ENCODE measurements at regions not wholly inside any gene's neighbourhood (a gene's known extent, or its start where the extent isn't known, plus 50 kb on each side); places are given as distances from the start of the nearest gene placed in this dataset.

GRCh38 chr13:104320446-104320845 lies 1254.2 kb upstream of the SLC10A2 start:
- TF ChIP-seq CTCF (IDR thresholded peaks at IDR 0.05), result no peak
- Mint-ChIP-seq H3K27ac (no peak overlapping the region), H3K4me3 (no peak overlapping the region), H3K36me3 (ENCODE audit: low read depth) (no peaks in the 10 kb centered on the region; the same call in 1 of the 2 replicates), H3K27me3 (ENCODE audit: insufficient read depth) (no peaks in the 10 kb centered on the region), H3K4me1 (ENCODE audit: low read depth) (no peaks in the 10 kb centered on the region), H3K9me3 (peaks cover 28% of the 10 kb centered on the region)
- no peak for DNase-seq

GRCh38 chr13:104318121-104318520 lies 1251.9 kb upstream of the SLC10A2 start:
- no peaks in the 10 kb centered on the region for H3K4me1 Mint-ChIP-seq (ENCODE audit: low read depth)
- H3K36me3 Mint-ChIP-seq (ENCODE audit: low read depth), result no peaks in the 10 kb centered on the region; the same call in 1 of the 2 replicates
- peaks cover 29% of the 10 kb centered on the region for H3K9me3 Mint-ChIP-seq
- TF ChIP-seq CTCF (IDR thresholded peaks at IDR 0.05), result no peak
- no peak overlapping the region for H3K4me3 Mint-ChIP-seq
- H3K27ac Mint-ChIP-seq, result no peak overlapping the region
- no peak for DNase-seq
- H3K27me3 Mint-ChIP-seq (ENCODE audit: insufficient read depth), result no peaks in the 10 kb centered on the region

- peaks cover 21% of the 10 kb centered on the region for H3K9me3 Mint-ChIP-seq
- no peaks in the 10 kb centered on the region; the same call in 1 of the 2 replicates for H3K36me3 Mint-ChIP-seq (ENCODE audit: low read depth)
- no peaks in the 10 kb centered on the region for H3K27me3 Mint-ChIP-seq (ENCODE audit: insufficient read depth)
- no peak for TF ChIP-seq CTCF (IDR thresholded peaks at IDR 0.05)
- DNase-seq, result peak; percentile 16
- H3K4me1 Mint-ChIP-seq (ENCODE audit: low read depth), result no peaks in the 10 kb centered on the region
- H3K4me3 Mint-ChIP-seq, result no peak overlapping the region
- H3K27ac Mint-ChIP-seq, result no peak overlapping the region
Measured at GRCh38 chr13:104315606-104316005, 1249.4 kb upstream of the SLC10A2 start.

- Mint-ChIP-seq H3K36me3 (ENCODE audit: low read depth) (no peaks in the 10 kb centered on the region; the same call in 1 of the 2 replicates), H3K27me3 (ENCODE audit: insufficient read depth) (no peaks in the 10 kb centered on the region), H3K27ac (no peak overlapping the region), H3K9me3 (peaks cover 17% of the 10 kb centered on the region), H3K4me3 (no peak overlapping the region), H3K4me1 (ENCODE audit: low read depth) (no peaks in the 10 kb centered on the region)
- DNase-seq, result no peak
- no peak for TF ChIP-seq CTCF (IDR thresholded peaks at IDR 0.05)
Measured at GRCh38 chr13:104314926-104315535, 1248.8 kb upstream of the SLC10A2 start.

- Mint-ChIP-seq H3K4me1 (ENCODE audit: low read depth) (no peaks in the 10 kb centered on the region), H3K9me3 (peaks cover 21% of the 10 kb centered on the region), H3K4me3 (no peak overlapping the region), H3K27me3 (ENCODE audit: insufficient read depth) (no peaks in the 10 kb centered on the region), H3K27ac (no peak overlapping the region), H3K36me3 (ENCODE audit: low read depth) (no peaks in the 10 kb centered on the region)
- DNase-seq, result no peak
- TF ChIP-seq CTCF (IDR thresholded peaks at IDR 0.05), result no peak
Measured at GRCh38 chr13:104314321-104314720, 1248.1 kb upstream of the SLC10A2 start.
